ENCODE measurements at regions not wholly inside any gene's neighbourhood (a gene's known extent, or its start where the extent isn't known, plus 50 kb on each side); places are given as distances from the start of the nearest gene placed in this dataset.

GRCh38 chr2:128444816-128445522 lies 126.3 kb upstream of the HS6ST1 start:
- no peak for TF ChIP-seq CTCF (IDR thresholded peaks at IDR 0.05; ENCODE audit: low read depth, low read length, missing input control)
- no peak for TF ChIP-seq MAX (IDR thresholded peaks at IDR 0.05)
- TF ChIP-seq RAD21 (IDR thresholded peaks at IDR 0.05): no peak
- TF ChIP-seq EGR1 (IDR thresholded peaks at IDR 0.05; ENCODE audit: low read depth in 2 of 2): no peak
- TF ChIP-seq ATF3 (IDR thresholded peaks at IDR 0.05): no peak
- TF ChIP-seq SP1 (IDR thresholded peaks at IDR 0.05): no peak
- no peak for TF ChIP-seq JUND (IDR thresholded peaks at IDR 0.05)
- TF ChIP-seq REST (IDR thresholded peaks at IDR 0.05): no peak
- no peak for TF ChIP-seq GABPA (IDR thresholded peaks at IDR 0.05 in 1 of 2, conservative IDR thresholded peaks at IDR 0.05 in 1 of 2)
- TF ChIP-seq YY1 (IDR thresholded peaks at IDR 0.05): no peak
- no peak for TF ChIP-seq FOXA1 (IDR thresholded peaks at IDR 0.05)
- no peak for TF ChIP-seq ZBTB33 (IDR thresholded peaks at IDR 0.05)

Measured in liver (tissue), 3 donors.